ENCODE measurements at regions not wholly inside any gene's neighbourhood (a gene's known extent, or its start where the extent isn't known, plus 50 kb on each side); places are given as distances from the start of the nearest gene placed in this dataset.
"Not testable (repeated sequence)": the region's sequence is repeated elsewhere in the genome, so short reads cannot be mapped to it uniquely, and the experiment has no call there.

DNA sequence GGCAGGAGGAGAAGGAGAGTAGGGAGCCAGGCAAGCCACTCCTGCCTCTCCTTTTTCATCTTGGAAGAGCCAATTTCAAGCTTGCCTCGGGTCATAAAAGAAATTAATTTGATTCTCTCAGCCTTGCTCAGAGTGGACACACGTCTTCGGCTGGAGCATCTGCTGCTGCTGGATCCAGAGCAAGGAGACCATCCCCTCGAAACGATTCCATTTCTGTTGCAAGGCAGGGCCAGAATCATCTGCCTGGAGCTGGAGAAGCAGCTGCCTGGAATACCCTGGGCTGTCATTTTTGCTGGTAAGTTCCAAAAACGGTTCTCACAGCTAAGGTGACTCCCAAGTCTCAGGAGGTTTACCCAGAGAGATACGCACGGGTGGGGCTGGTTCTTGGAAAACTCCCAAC lies 103.3 kb downstream of the NPIPA5 start:
- not testable (repeated sequence) for TF ChIP-seq POLR2AphosphoS5, EP300, POLR2A (IDR thresholded peaks at IDR 0.05)
